ENCODE measurements at regions not wholly inside any gene's neighbourhood (a gene's known extent, or its start where the extent isn't known, plus 50 kb on each side); places are given as distances from the start of the nearest gene placed in this dataset.

DNA sequence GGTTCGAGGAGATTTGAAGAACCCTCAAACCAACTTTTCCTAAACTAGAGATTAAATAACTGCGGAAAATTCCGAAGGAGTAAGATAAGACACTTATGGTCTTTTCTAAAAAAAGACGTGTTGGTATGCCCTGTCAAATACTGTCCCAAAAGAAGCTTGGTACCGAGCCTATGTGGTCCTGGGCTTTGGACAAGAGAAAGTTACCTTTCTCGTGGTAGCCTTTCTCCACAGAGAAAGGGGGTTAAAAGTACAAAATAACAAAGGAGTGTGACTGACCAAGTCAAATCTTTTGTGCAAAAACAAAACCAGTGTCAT lies 56.2 kb upstream of the JCAD start:
- no peak for DNase-seq
- Histone ChIP-seq H3K9me3 (no peaks in the 10 kb centered on the region), H3K36me3 (no peaks in the 10 kb centered on the region), H3K4me3 (ENCODE audit: low read depth, low read length) (no peak overlapping the region), H3K27me3 (peaks cover 5% of the 10 kb centered on the region; the same call in 1 of the 2 replicates), H3K4me1 (no peaks in the 10 kb centered on the region)
- TF ChIP-seq, protein P1, sequence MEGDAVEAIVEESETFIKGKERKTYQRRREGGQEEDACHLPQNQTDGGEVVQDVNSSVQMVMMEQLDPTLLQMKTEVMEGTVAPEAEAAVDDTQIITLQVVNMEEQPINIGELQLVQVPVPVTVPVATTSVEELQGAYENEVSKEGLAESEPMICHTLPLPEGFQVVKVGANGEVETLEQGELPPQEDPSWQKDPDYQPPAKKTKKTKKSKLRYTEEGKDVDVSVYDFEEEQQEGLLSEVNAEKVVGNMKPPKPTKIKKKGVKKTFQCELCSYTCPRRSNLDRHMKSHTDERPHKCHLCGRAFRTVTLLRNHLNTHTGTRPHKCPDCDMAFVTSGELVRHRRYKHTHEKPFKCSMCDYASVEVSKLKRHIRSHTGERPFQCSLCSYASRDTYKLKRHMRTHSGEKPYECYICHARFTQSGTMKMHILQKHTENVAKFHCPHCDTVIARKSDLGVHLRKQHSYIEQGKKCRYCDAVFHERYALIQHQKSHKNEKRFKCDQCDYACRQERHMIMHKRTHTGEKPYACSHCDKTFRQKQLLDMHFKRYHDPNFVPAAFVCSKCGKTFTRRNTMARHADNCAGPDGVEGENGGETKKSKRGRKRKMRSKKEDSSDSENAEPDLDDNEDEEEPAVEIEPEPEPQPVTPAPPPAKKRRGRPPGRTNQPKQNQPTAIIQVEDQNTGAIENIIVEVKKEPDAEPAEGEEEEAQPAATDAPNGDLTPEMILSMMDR (IDR thresholded peaks at IDR 0.05; ENCODE audit: low read depth, low read length): no peak

DNA sequence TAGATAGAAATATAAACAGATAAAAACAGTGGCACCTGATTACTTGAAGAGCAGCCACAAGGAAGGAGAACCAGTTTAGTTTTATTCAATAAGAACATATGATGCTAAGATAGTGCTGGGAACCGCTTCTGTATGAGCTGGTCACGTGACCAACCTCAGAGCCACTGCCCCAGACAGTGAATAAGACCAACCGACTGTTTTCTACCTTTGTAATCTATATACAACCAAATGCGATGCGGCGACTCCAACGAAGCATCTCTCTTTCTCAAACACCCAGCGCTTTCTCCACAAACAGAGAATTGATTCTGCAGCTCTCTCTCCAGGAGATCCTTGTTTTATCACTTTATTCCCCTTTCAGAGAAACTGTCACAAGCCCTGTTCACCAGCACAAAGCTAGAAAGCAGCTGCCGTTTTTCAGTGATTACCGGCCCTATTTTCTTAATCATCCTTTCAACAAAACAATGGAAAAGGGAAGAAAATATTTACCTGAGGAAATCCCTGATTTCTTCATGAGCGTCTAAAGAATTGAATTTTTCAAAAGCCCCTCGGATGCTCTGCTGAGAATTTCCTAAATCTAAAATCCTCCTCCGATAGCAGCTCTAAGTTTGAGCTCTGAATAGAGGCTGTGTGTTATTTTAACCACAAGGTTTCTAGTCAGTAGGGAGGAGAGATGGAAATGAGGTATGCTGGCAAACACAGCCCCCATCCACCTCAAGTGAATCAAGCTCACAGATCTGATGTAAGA lies 55.7 kb upstream of the JCAD start:
- Histone ChIP-seq H3K4me3 (ENCODE audit: low read depth, low read length) (no peak overlapping the region), H3K36me3 (no peaks in the 10 kb centered on the region), H3K4me1 (no peaks in the 10 kb centered on the region), H3K27me3 (peaks cover 5% of the 10 kb centered on the region; the same call in 1 of the 2 replicates), H3K9me3 (no peaks in the 10 kb centered on the region)
- TF ChIP-seq, protein P1 (IDR thresholded peaks at IDR 0.05; ENCODE audit: low read depth, low read length): no peak
- no peak for DNase-seq

DNA sequence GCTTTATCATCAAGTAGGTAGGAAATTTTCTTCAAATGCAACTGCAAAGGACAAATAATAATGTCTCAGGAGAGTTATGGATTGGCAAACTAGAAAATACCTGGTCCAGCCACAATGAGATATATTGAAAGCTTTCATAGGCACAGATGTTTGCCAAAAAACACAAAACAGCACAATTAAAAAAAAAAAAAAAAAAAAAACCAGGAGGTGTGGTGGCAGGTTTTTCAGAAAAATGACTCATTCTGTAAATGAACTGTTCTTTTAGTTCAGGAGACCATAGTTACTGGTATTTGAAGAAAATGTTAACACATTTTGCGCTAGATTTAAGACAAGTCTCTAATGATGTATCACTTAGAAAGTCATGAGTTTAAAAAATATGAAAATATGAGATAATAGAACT lies 55.0 kb upstream of the JCAD start:
- Histone ChIP-seq H3K4me3 (ENCODE audit: low read depth, low read length) (no peak overlapping the region), H3K4me1 (no peaks in the 10 kb centered on the region), H3K27me3 (peaks cover 5% of the 10 kb centered on the region; the same call in 1 of the 2 replicates), H3K36me3 (no peaks in the 10 kb centered on the region), H3K9me3 (no peaks in the 10 kb centered on the region)
- TF ChIP-seq, protein P1 (IDR thresholded peaks at IDR 0.05; ENCODE audit: low read depth, low read length): no peak
- DNase-seq: no peak

DNA sequence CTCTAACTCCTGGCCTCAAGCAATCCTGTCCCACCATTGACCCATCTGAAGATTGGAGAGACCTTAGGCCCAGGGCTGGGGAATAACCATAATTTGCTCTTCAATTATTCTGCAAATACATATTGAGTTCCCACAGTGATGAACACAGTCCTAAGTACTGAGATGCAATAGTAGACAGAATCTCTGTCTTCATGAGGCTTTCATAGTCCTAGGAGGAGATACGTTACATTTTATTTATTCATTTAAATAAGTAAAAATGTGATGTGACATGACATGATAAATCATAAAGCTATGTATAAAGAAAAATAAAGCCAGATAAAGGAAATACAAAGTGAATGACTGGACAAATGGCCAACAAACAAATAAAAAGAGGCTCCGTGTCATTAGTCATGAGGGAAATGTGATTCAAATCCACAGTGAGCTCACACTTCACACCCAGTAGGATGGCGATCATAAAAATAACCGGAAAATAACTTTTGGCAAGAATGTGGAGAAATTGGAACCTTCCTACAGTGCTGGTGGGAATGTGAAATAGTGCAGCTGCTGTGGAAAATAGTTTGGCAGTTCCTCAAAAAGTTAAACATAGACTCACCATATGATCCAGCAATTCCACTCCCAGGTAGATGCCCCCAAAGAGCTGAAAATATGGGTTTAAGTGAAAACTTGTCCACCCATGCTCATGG lies 52.1 kb upstream of the JCAD start:
- 0 out of 2 replicates have a peak, but pooled peaks cover 5% of the 10 kb centered on the region for H3K27me3 ChIP-seq
- TF ChIP-seq, protein P1 (IDR thresholded peaks at IDR 0.05; ENCODE audit: low read depth, low read length): no peak
- no peak for DNase-seq
- H3K4me3 ChIP-seq (ENCODE audit: low read depth, low read length): no peak overlapping the region
- H3K9me3 ChIP-seq: no peaks in the 10 kb centered on the region
- no peaks in the 10 kb centered on the region for H3K36me3 ChIP-seq
- H3K4me1 ChIP-seq: no peaks in the 10 kb centered on the region
